GM11168 (cell line): ENCODE measurements at regions not wholly inside any gene's neighbourhood (a gene's known extent, or its start where the extent isn't known, plus 50 kb on each side); places are given as distances from the start of the nearest gene placed in this dataset.

Experiments used
- in situ Hi-C: fragments of 300-500 bp; cut with MboI; formaldehyde crosslinking; loops from one replicate; pipeline ENCODE4 v1.12.0; 2022; ENCODE audit warnings: low sequenced_read_pairs; ENCODE audit not compliant: unreplicated experiment

DNA sequence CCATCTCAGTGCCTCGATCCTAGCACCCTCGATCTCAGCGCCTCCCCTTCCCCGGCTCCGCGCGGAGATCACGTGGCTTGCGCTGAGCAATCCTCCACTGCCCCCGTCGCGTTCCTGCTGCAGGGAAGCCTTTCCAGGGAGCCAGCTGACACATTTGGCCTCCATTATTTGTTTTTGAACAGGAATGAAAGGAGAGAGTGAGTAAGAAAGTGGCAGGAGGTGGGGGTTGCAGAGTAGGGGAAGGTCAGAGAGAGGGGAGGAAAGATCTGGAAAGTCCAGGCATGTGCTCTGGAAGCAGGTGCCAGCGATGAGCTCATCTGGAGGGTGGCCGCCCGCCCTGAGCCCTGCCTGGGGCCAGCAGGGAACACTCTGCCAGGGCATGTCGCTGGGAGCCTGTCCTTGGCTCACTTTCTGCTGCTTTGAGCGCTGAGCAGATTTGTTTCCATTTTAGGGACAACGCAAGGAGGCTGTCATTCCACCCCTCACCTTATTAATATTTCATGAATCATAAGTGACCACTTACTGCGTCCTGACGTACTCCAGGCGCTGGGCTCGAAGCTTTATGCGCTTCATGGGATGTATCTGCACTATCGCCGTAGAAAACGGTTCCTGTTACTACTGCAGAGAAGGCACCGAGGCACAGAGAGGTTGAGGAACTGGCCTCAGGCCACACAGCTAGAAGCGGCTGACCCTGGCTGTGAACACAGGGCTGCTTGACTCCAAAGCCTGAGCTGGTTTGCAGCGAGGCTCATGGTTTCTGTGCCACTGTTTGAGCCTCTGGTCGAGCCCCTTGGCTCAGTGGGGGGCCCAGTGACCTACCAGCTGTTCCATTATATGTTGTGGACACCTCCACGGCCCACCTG, 283.1 kb downstream of the SEC14L1 start:
- in situ Hi-C loops: no loop called here

GRCh38 chr17:77424585-77425344, 284.0 kb downstream of the SEC14L1 start:
- in situ Hi-C loops: loop anchor here (5.0 kb wide), 1 partner anchor 78 kb away; no protein-coding TSS in a partner anchor

DNA sequence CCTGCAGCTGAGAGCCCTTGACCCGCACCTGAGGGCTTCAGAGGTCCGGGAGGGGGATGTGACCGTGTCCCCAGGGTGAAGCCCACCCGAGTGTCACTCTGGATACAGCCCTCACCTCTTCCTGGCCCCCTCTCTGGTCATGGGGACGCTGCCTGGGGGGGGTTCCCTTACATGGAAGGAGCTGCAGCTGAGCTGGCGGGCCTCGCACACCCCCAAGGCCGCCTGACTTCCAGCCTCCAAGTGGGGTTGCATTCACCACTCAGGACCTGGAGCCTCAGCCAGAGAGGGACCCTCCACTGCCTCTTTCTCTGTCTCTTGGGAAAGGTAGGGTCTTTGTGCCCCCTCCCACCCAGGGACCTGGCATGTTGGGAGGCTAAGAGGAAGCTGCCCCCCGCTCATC, 284.6 kb downstream of the SEC14L1 start:
- in situ Hi-C loops: loop anchor here (5.0 kb wide), 1 partner anchor 77 kb away; no protein-coding TSS in a partner anchor

DNA sequence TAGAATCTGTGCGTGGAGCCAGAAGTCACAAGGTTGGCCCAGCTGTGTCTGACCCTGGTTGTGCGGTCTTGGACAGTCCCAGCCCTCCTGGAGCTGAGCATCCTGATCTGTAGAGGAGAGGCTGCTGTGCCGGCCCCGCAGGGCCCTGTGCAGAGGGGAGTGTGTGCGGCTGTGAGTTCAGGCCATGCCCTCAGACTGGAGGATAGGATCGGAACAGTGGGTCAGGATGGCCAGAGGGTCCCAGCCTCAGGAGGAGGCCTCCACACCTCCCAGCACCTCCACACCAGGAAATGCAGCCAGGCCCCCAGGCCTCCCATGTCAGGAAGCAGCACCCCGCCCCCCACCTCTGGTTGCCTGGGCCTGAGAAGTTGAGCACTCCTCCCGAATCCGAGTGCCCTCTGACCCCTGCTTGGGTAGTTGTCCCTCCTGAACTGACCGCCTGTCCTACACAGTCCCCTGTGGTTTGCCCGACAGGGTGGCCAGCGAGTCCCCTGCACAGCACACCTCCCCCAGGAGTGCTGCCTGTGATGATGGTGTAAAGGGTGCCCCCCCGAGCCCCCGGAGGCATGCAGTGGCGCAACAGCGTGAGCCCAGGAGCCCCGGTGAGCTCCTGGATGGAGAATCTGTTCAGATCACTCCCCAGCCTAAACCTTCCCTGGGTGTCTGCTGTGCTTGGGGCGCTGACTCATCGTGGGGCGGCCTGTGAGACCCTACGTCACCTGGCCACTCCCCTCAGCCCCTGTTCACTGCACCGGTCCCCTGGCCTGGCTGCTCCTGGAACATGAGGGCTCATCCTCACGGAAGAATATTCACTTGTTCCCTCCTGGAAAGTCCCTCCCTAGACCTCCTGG, 285.2 kb downstream of the SEC14L1 start:
- in situ Hi-C loops: loop anchor here (5.0 kb wide), 1 partner anchor 76 kb away; no protein-coding TSS in a partner anchor

DNA sequence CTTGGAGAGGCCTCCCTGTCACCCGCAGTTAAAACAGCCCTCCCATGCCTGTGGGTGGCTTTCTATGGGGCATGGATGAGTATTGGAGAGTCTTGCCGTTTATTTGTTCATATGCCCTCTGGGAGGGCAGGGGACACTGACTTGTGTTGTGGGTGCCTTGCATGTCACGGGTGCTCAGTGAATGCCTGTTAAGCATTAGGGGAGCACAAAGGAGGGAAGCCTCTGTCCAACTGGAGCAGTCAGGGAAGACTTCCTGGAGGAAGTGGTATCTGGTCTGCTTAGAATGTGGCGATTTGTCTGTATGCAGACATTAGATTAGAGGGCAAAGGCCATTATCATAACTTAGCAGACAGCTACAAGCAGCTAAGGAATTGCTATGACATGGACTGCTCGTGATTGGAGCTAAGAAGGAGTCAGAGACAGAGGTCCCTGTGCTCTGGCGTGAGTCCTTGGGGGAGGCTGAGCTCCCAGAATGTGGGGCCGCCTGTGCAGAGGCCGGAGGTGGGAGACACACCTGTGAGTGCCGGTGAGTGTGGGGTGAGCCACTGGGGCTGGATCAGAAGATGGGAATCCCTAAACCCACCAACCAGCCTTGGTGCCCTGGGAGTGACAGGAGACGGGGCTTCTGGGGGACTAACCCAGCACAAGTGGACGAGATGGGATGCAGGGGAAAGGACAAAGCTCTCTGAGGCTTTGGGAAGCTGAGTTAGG, 286.1 kb downstream of the SEC14L1 start:
- in situ Hi-C loops: loop anchor here (5.0 kb wide), 1 partner anchor 75 kb away; no protein-coding TSS in a partner anchor

DNA sequence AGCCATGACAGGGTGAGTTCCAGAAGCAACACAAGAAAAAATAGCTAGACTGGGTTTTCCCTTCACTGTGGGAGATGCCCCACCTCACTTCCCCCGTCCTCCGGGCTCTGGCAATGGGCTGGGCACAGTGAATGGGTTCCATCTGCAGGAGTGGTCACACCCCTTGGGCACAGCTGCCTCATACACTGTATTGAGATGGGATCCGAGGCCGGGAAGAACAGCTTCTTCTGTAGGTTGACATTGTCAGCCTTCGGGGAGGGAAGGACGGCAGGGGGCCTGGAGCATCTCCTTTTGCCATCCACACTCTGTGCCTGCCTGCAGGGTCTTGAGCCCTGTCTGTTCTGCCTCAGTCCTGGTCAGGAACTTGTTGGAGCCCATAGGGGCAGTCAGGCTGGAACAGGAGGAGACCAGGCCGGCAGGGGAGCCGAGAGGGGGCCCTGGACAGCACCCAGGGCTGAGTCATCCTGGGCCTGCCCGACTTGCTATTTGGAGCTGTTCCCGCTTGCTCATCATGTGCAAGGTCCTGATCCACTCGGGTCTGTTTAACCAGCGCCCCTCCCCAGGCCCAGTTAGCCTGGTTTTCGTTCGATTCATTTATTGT, 286.7 kb downstream of the SEC14L1 start:
- in situ Hi-C loops: loop anchor here (5.0 kb wide), 1 partner anchor 75 kb away; no protein-coding TSS in a partner anchor

DNA sequence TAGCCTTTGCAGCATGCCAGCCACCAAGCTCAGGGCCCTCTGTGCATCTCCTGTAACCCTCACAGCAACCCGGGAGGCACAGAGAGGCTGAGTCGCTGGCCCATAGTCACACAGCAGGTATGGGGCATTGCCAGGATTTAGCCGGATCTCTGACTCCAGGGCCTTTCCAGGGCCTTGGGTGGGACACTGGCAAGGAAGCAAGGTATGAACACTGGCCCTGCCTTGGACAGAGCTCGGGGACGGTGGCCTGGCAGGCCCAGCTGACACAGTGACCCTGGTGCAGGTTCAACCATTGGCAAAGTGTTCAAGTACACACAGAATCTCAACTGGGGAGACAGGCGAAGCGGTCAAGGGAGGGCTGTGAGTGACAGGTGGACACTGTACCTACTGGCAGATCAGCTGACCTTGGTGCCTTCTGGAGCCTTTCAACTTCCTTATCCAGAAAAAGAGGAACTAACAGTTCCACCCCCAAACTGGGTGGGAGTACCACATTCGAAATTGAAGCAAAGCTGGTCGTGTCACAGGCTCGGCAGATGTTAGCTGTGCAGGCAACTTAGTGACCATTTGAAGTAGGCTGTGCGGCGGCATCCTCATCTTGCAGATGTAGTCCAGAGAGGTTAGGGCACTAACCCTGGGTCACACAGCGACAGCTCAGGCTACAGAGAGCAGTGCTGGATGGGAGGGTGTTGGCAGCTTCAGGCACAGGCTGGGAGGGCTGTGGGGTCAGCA, 287.4 kb downstream of the SEC14L1 start:
- in situ Hi-C loops: loop anchor here (5.0 kb wide), 1 partner anchor 74 kb away; no protein-coding TSS in a partner anchor

- in situ Hi-C loops: loop anchor here (5.0 kb wide), 1 partner anchor 73 kb away; no protein-coding TSS in a partner anchor
These were observed 288.1 kb downstream of the SEC14L1 start for GRCh38 chr17:77428749-77429368.

DNA sequence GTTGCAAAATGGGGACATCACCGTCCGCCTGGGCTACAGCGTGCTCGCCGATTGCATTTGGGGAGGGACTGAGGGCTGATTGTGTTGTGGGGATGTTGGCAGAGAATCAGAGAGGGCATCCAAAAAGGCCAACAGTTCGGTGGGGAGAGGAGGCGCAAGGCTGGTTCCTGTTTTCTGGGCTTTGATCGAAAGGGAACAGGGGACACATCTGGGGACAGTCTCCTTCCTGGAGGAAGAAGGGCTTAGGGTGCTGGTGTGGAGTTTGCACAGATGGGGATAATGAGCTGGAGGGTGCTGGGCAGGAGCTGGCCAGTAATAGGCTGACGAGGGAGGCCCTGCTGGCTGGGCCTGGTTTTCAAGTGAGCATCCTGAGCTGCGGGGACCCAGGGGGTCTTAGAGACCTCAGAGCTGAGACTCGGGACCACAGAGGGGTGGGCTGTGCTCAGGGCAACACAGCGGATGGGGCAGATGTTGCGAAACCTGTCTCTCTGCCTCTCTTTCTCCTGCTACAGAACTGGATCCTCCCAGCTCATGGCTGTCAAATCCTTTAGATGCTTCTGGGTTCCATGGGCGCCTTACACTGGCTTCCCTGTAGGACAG, 288.7 kb downstream of the SEC14L1 start:
- in situ Hi-C loops: loop anchor here (5.0 kb wide), 1 partner anchor 73 kb away; no protein-coding TSS in a partner anchor

GRCh38 chr17:77429969-77430752, 289.4 kb downstream of the SEC14L1 start:
- in situ Hi-C loops: loop anchor here (5.0 kb wide), 1 partner anchor 72 kb away; no protein-coding TSS in a partner anchor

GRCh38 chr17:77432034-77432661, 291.4 kb downstream of the SEC14L1 start:
- in situ Hi-C loops: no loop called here

DNA sequence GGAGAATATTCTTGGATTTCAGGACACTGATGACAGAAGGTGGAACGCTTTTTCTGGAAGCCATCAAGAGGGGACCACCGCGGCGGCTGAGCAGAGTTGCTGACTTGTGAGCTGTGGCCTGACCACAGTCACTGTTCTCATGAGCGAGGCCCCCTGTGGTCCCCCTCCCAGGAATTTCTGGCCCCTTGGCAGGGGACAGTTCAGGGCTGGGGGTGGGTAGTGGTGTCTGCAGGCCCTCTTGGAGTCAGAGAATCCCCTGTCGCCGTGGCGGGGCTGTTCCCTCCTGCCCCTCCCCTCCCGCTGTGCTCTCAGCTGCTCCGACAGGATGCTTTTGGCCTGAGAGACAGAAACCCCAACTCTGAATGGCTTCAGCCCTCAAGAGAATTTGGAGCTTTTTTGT, 292.0 kb downstream of the SEC14L1 start:
- in situ Hi-C loops: no loop called here

DNA sequence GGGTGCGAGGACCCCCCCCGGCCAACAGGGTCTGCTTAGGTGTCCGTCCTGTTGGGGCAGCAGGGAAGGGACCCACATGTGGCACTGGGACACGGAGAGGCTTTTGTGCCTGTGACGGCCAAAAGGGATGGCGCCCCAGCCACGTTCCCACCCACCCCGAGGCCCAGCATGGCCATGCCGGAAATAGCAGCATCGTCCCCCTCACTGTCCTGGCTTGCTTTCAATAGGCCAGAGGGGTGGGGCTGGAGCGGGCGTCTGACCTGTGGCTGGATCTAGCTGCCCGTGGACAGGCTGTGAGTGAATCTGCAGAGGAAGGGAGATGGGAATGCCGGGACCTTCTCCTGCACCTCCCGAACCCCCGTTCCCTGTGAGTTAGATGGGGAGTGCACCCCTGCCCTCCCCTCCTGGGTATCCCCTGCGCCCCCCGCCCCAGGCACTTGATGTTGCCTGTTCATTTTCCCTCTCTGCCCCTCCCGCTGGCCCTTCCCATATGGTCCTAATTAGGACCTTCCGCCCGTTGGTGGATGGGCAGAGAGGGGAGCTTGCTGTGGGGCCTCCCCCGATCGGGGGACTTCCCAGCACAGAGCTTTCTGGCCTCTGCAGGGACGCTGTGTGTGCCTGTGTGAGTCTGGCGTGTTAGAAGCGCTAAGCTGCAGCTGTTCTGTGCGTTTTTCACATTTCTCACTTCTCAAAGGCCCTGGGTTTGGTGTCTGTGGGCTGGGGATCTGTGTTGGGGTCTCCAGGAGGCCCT, 292.8 kb downstream of the SEC14L1 start:
- in situ Hi-C loops: no loop called here

GRCh38 chr17:77434136-77435114, 293.7 kb downstream of the SEC14L1 start:
- in situ Hi-C loops: no loop called here
